SJCRH30 (cell line): ENCODE measurements at regions not wholly inside any gene's neighbourhood (a gene's known extent, or its start where the extent isn't known, plus 50 kb on each side); places are given as distances from the start of the nearest gene placed in this dataset.

Experiments
- DNase-seq, 2 experiments: peaks; one replicate each; pipeline ENCODE4 v3.0.0-alpha.2; 2015 to 2020
- H3K27ac ChIP-seq: fragments of 250-450 bp; sonication (Bioruptor Pico); 2 replicates; pipeline ENCODE4 v1.5.1; 2020; ENCODE audit warnings: mild to moderate bottlenecking, moderate library complexity
- H3K27me3 ChIP-seq: fragments of 250-450 bp; sonication (Bioruptor Pico); 2 replicates; pipeline ENCODE4 v1.5.1; 2020; ENCODE audit warnings: mild to moderate bottlenecking, moderate library complexity
- H3K36me3 ChIP-seq: fragments of 250-450 bp; sonication (Bioruptor Pico); 2 replicates; pipeline ENCODE4 v1.5.1; 2020; ENCODE audit warnings: mild to moderate bottlenecking, moderate library complexity
- H3K4me1 ChIP-seq: fragments of 250-450 bp; sonication (Bioruptor Pico); 2 replicates; pipeline ENCODE4 v1.5.1; 2020; ENCODE audit warnings: mild to moderate bottlenecking, moderate library complexity
- H3K4me3 ChIP-seq: fragments of 250-450 bp; sonication (Bioruptor Pico); 2 replicates; pipeline ENCODE4 v1.5.1; 2020; ENCODE audit warnings: mild to moderate bottlenecking, moderate library complexity
- H3K9me3 ChIP-seq: fragments of 250-450 bp; sonication (Bioruptor Pico); replicated peaks from 2 replicates; pipeline ENCODE4 v1.5.1; 2020; ENCODE audit warnings: mild to moderate bottlenecking, moderate library complexity

- H3K4me1 ChIP-seq: peaks cover 15% of the 10 kb centered on the region
- H3K27me3 ChIP-seq: no peaks in the 10 kb centered on the region
- H3K36me3 ChIP-seq: no peaks in the 10 kb centered on the region
- H3K27ac ChIP-seq: no peak overlapping the region
- H3K9me3 ChIP-seq: no peaks in the 10 kb centered on the region
- no peak for DNase-seq
- no peak overlapping the region for H3K4me3 ChIP-seq
Observed at GRCh38 chr1:115492019-115492595, 149.7 kb upstream of the VANGL1 start.

GRCh38 chr1:115491298-115492018 is 150.3 kb upstream of the VANGL1 start:
- Histone ChIP-seq H3K9me3 (no peaks in the 10 kb centered on the region), H3K4me3 (no peak overlapping the region), H3K27ac (no peak overlapping the region), H3K36me3 (no peaks in the 10 kb centered on the region), H3K4me1 (peaks cover 8% of the 10 kb centered on the region), H3K27me3 (no peaks in the 10 kb centered on the region)
- DNase-seq: no peak

GRCh38 chr1:115479055-115479482 is 141.0 kb upstream of the NGF start:
- no peak overlapping the region for H3K4me3 ChIP-seq
- H3K36me3 ChIP-seq: no peaks in the 10 kb centered on the region
- no peaks in the 10 kb centered on the region for H3K9me3 ChIP-seq
- H3K27ac ChIP-seq: no peak overlapping the region
- H3K27me3 ChIP-seq: no peaks in the 10 kb centered on the region
- DNase-seq: no peak
- no peaks in the 10 kb centered on the region for H3K4me1 ChIP-seq

- DNase-seq: no peak
- H3K27me3 ChIP-seq: no peaks in the 10 kb centered on the region
Observed at GRCh38 chr1:115477071-115477470, 139.0 kb upstream of the NGF start.

GRCh38 chr1:115476616-115477015 is 138.6 kb upstream of the NGF start:
- Histone ChIP-seq H3K27ac (no peak overlapping the region), H3K36me3 (no peaks in the 10 kb centered on the region), H3K27me3 (no peaks in the 10 kb centered on the region), H3K4me1 (no peaks in the 10 kb centered on the region), H3K9me3 (no peaks in the 10 kb centered on the region), H3K4me3 (no peak overlapping the region)
- no peak for DNase-seq

More at GRCh38 chr1:115477071-115477470, 139.0 kb upstream of the NGF start:
- no peak overlapping the region for H3K4me3 ChIP-seq
- H3K27ac ChIP-seq: no peak overlapping the region
- H3K36me3 ChIP-seq: no peaks in the 10 kb centered on the region
- no peaks in the 10 kb centered on the region for H3K9me3 ChIP-seq
- no peaks in the 10 kb centered on the region for H3K4me1 ChIP-seq

GRCh38 chr1:115475901-115476300 is 137.9 kb upstream of the NGF start:
- no peak for DNase-seq
- H3K4me3 ChIP-seq: no peak overlapping the region
- H3K36me3 ChIP-seq: no peaks in the 10 kb centered on the region
- H3K9me3 ChIP-seq: no peaks in the 10 kb centered on the region
- H3K27ac ChIP-seq: no peak overlapping the region
- H3K4me1 ChIP-seq: no peaks in the 10 kb centered on the region
- no peaks in the 10 kb centered on the region for H3K27me3 ChIP-seq

GRCh38 chr1:115475252-115475651 is 137.2 kb upstream of the NGF start:
- DNase-seq: no peak
- no peaks in the 10 kb centered on the region for H3K27me3 ChIP-seq

GRCh38 chr1:115473986-115474565 is 136.0 kb upstream of the NGF start:
- Histone ChIP-seq H3K27me3 (no peaks in the 10 kb centered on the region), H3K4me3 (no peak overlapping the region), H3K9me3 (no peaks in the 10 kb centered on the region), H3K27ac (no peak overlapping the region), H3K4me1 (no peaks in the 10 kb centered on the region), H3K36me3 (no peaks in the 10 kb centered on the region)
- DNase-seq: no peak

More at GRCh38 chr1:115475252-115475651, 137.2 kb upstream of the NGF start:
- no peak overlapping the region for H3K27ac ChIP-seq
- H3K4me3 ChIP-seq: no peak overlapping the region
- H3K4me1 ChIP-seq: no peaks in the 10 kb centered on the region
- H3K36me3 ChIP-seq: no peaks in the 10 kb centered on the region
- no peaks in the 10 kb centered on the region for H3K9me3 ChIP-seq

- DNase-seq: peak; percentile 63 to 66
- no peaks in the 10 kb centered on the region for H3K9me3 ChIP-seq
- H3K27me3 ChIP-seq: no peaks in the 10 kb centered on the region
- H3K27ac ChIP-seq: no peak overlapping the region
- H3K4me3 ChIP-seq: no peak overlapping the region
- no peaks in the 10 kb centered on the region for H3K4me1 ChIP-seq
- H3K36me3 ChIP-seq: no peaks in the 10 kb centered on the region
Observed at GRCh38 chr1:115469703-115470476, 131.8 kb upstream of the NGF start.

GRCh38 chr1:115467790-115468189 is 129.7 kb upstream of the NGF start:
- DNase-seq: no peak

GRCh38 chr1:115467196-115467595 is 129.1 kb upstream of the NGF start:
- no peak overlapping the region for H3K27ac ChIP-seq
- no peak for DNase-seq

More at GRCh38 chr1:115467790-115468189, 129.7 kb upstream of the NGF start:
- Histone ChIP-seq H3K27ac (no peak overlapping the region), H3K27me3 (no peaks in the 10 kb centered on the region), H3K4me1 (no peaks in the 10 kb centered on the region), H3K4me3 (no peak overlapping the region), H3K36me3 (no peaks in the 10 kb centered on the region), H3K9me3 (no peaks in the 10 kb centered on the region)

GRCh38 chr1:115466433-115466832 is 128.4 kb upstream of the NGF start:
- H3K4me1 ChIP-seq: no peaks in the 10 kb centered on the region
- DNase-seq: no peak
- H3K27ac ChIP-seq: no peak overlapping the region
- H3K9me3 ChIP-seq: no peaks in the 10 kb centered on the region
- no peaks in the 10 kb centered on the region for H3K27me3 ChIP-seq
- H3K4me3 ChIP-seq: no peak overlapping the region
- H3K36me3 ChIP-seq: no peaks in the 10 kb centered on the region

More at GRCh38 chr1:115467196-115467595, 129.1 kb upstream of the NGF start:
- H3K27me3 ChIP-seq: no peaks in the 10 kb centered on the region
- no peaks in the 10 kb centered on the region for H3K4me1 ChIP-seq
- H3K9me3 ChIP-seq: no peaks in the 10 kb centered on the region
- no peak overlapping the region for H3K4me3 ChIP-seq
- no peaks in the 10 kb centered on the region for H3K36me3 ChIP-seq

- Histone ChIP-seq H3K4me3 (no peak overlapping the region), H3K4me1 (no peaks in the 10 kb centered on the region), H3K36me3 (no peaks in the 10 kb centered on the region), H3K9me3 (no peaks in the 10 kb centered on the region), H3K27ac (no peak overlapping the region), H3K27me3 (no peaks in the 10 kb centered on the region)
- no peak for DNase-seq
Observed at GRCh38 chr1:115465802-115466363, 127.8 kb upstream of the NGF start.

- no peak for DNase-seq
- H3K4me1 ChIP-seq: no peaks in the 10 kb centered on the region
- no peaks in the 10 kb centered on the region for H3K36me3 ChIP-seq
- H3K9me3 ChIP-seq: no peaks in the 10 kb centered on the region
- H3K27me3 ChIP-seq: no peaks in the 10 kb centered on the region
- no peak overlapping the region for H3K27ac ChIP-seq
- H3K4me3 ChIP-seq: no peak overlapping the region
Observed at GRCh38 chr1:115463347-115463746, 125.3 kb upstream of the NGF start.
